GM23248 (cell line): ENCODE measurements at regions not wholly inside any gene's neighbourhood (a gene's known extent, or its start where the extent isn't known, plus 50 kb on each side); places are given as distances from the start of the nearest gene placed in this dataset.

Source experiments
- DNase-seq: peaks from one replicate; pipeline ENCODE4 v3.0.0-alpha.2; 2015
- H2AFZ ChIP-seq: fragments of 200-600 bp; sonication (generic); 2 replicates; pipeline ENCODE4 v1.6.1; 2016; ENCODE audit warnings: antibody characterized with exemption
- H3F3A ChIP-seq: fragments of 200-600 bp; sonication (generic); 2 replicates; pipeline ENCODE4 v1.6.1; 2016; ENCODE audit warnings: mild to moderate bottlenecking, antibody characterized with exemption, mixed run types; ENCODE audit not compliant: insufficient read depth
- H3K27ac ChIP-seq: fragments of 200-600 bp; sonication (generic); 2 replicates; pipeline ENCODE4 v1.5.1; 2016; ENCODE audit warnings: mild to moderate bottlenecking
- H3K27me3 ChIP-seq: fragments of 200-600 bp; sonication (generic); replicated peaks from 2 replicates; pipeline ENCODE4 v1.6.1; 2016; ENCODE audit warnings: mild to moderate bottlenecking; ENCODE audit not compliant: insufficient read depth
- H3K36me3 ChIP-seq: fragments of 200-600 bp; sonication (generic); 2 replicates; pipeline ENCODE4 v1.6.1; 2016; ENCODE audit warnings: low read depth, mild to moderate bottlenecking
- H3K4me1 ChIP-seq: fragments of 200-600 bp; sonication (generic); 2 replicates; pipeline ENCODE4 v1.6.1; 2016; ENCODE audit warnings: mild to moderate bottlenecking; ENCODE audit not compliant: insufficient read depth
- H3K4me2 ChIP-seq: fragments of 200-600 bp; sonication (generic); one replicate; pipeline ENCODE4 v1.6.1; 2016; ENCODE audit warnings: mild to moderate bottlenecking; ENCODE audit not compliant: unreplicated experiment
- H3K4me3 ChIP-seq: fragments of 200-600 bp; sonication (generic); 2 replicates; pipeline ENCODE4 v1.5.1; 2016; ENCODE audit warnings: mild to moderate bottlenecking
- H3K79me2 ChIP-seq: fragments of 200-600 bp; sonication (generic); 2 replicates; pipeline ENCODE4 v1.6.1; 2016; ENCODE audit warnings: mild to moderate bottlenecking; ENCODE audit not compliant: insufficient read depth
- H3K9ac ChIP-seq: fragments of 200-600 bp; sonication (generic); 2 replicates; pipeline ENCODE4 v1.6.1; 2016; ENCODE audit warnings: mild to moderate bottlenecking
- H3K9me2 ChIP-seq: fragments of 200-600 bp; sonication (generic); 2 replicates; pipeline ENCODE4 v1.6.1; 2016; ENCODE audit warnings: mixed run types, mild to moderate bottlenecking, moderate library complexity; ENCODE audit not compliant: insufficient read depth
- H3K9me3 ChIP-seq: fragments of 200-600 bp; sonication (generic); one replicate; pipeline ENCODE4 v1.6.1; 2017; ENCODE audit warnings: low read depth
- H4K20me1 ChIP-seq: fragments of 200-600 bp; sonication (generic); 2 replicates; pipeline ENCODE4 v1.6.0; 2016; ENCODE audit not compliant: insufficient read depth
- EZH2 ChIP-seq: fragments of 200-600 bp; sonication (generic); IDR thresholded peaks from 2 replicates; pipeline ENCODE4 v1.6.1; 2018; ENCODE audit warnings: antibody characterized with exemption, mild to moderate bottlenecking; ENCODE audit not compliant: insufficient read depth, poor library complexity, severe bottlenecking
- EZH2phosphoT487 ChIP-seq: fragments of 200-600 bp; sonication (generic); IDR thresholded peaks from 2 replicates; pipeline ENCODE4 v1.6.1; 2018; ENCODE audit warnings: antibody characterized with exemption, moderate library complexity, mild to moderate bottlenecking, low read depth; ENCODE audit not compliant: insufficient read depth
- WGBS, 2 experiments: methylation state at CpG; one replicate each; pipeline ENCODE4 v1.1.6; 2015 to 2017; ENCODE audit warnings: low lambda C conversion rate in 2 of 2, low coverage in 1 of 2; ENCODE audit errors: missing lambda C conversion rate in 2 of 2; 5-methylcytosine and 5-hydroxymethylcytosine counted together
- in situ Hi-C: fragments of 300-500 bp; cut with MboI; formaldehyde crosslinking; loops from 2 replicates; pipeline ENCODE4 v1.15.0; 2020

GRCh38 chr17:33944826-33945225 is 310.3 kb upstream of the CCL2 start:
- no peak for TF ChIP-seq EZH2
- no peak for TF ChIP-seq EZH2phosphoT487
- Histone ChIP-seq H3K4me1 (no peaks in the 10 kb centered on the region), H3K27ac (no peak overlapping the region), H3F3A (no peaks in the 10 kb centered on the region), H3K9me3 (no peaks in the 10 kb centered on the region), H3K9ac (no peak overlapping the region), H3K36me3 (no peaks in the 10 kb centered on the region), H3K79me2 (no peaks in the 10 kb centered on the region), H3K27me3 (no peaks in the 10 kb centered on the region; the same call in 1 of the 2 replicates), H3K9me2 (no peaks in the 10 kb centered on the region), H3K4me2 (no peak overlapping the region), H3K4me3 (no peak overlapping the region), H2AFZ (no peak overlapping the region), H4K20me1 (no peaks in the 10 kb centered on the region)
- 13 to 19% methylated on average over 2 of the region's 2 CpGs for WGBS, 2 experiments
- no peak for DNase-seq
- in situ Hi-C loops, result no loop called here

- Histone ChIP-seq H3K4me1 (no peaks in the 10 kb centered on the region), H3K79me2 (no peaks in the 10 kb centered on the region), H3K9ac (no peak overlapping the region), H4K20me1 (no peaks in the 10 kb centered on the region), H3K4me3 (no peak overlapping the region), H3F3A (no peaks in the 10 kb centered on the region), H3K36me3 (no peaks in the 10 kb centered on the region), H3K27ac (no peak overlapping the region), H3K9me2 (no peaks in the 10 kb centered on the region), H3K27me3 (no peaks in the 10 kb centered on the region; the same call in 1 of the 2 replicates), H3K4me2 (no peak overlapping the region), H3K9me3 (no peaks in the 10 kb centered on the region), H2AFZ (no peak overlapping the region)
- 8 to 11% methylated on average over 6 of the region's 6 CpGs for WGBS, 2 experiments
- no peak for DNase-seq
- no peak for TF ChIP-seq EZH2phosphoT487
- TF ChIP-seq EZH2, result no peak
- in situ Hi-C loops, result no loop called here
Measured at GRCh38 chr17:33945646-33946546, 309.2 kb upstream of the CCL2 start.

GRCh38 chr17:33947762-33948161 is 307.3 kb upstream of the CCL2 start:
- Histone ChIP-seq H3K9ac (no peak overlapping the region), H3K36me3 (no peaks in the 10 kb centered on the region), H3K27me3 (no peaks in the 10 kb centered on the region; the same call in 1 of the 2 replicates), H3K79me2 (no peaks in the 10 kb centered on the region), H3K4me1 (no peaks in the 10 kb centered on the region), H3K9me2 (no peaks in the 10 kb centered on the region), H3K4me2 (no peak overlapping the region), H4K20me1 (no peaks in the 10 kb centered on the region), H3F3A (no peaks in the 10 kb centered on the region), H3K27ac (no peak overlapping the region), H3K4me3 (no peak overlapping the region), H3K9me3 (no peaks in the 10 kb centered on the region), H2AFZ (no peak overlapping the region)
- TF ChIP-seq EZH2 (no peak), EZH2phosphoT487 (no peak)
- in situ Hi-C loops, result no loop called here
- DNase-seq, result no peak

- TF ChIP-seq EZH2 (no peak), EZH2phosphoT487 (no peak)
- 30 to 33% methylated on average over 7 of the region's 7 CpGs for WGBS, 2 experiments
- Histone ChIP-seq H3K79me2 (no peaks in the 10 kb centered on the region), H4K20me1 (no peaks in the 10 kb centered on the region), H3K9me3 (no peaks in the 10 kb centered on the region), H2AFZ (no peak overlapping the region), H3K9me2 (no peaks in the 10 kb centered on the region), H3K4me1 (no peaks in the 10 kb centered on the region), H3K4me3 (no peak overlapping the region), H3K27ac (no peak overlapping the region), H3K9ac (no peak overlapping the region), H3F3A (no peaks in the 10 kb centered on the region), H3K4me2 (no peak overlapping the region), H3K27me3 (no peaks in the 10 kb centered on the region), H3K36me3 (no peaks in the 10 kb centered on the region)
- in situ Hi-C loops, result no loop called here
- DNase-seq, result no peak
Measured at GRCh38 chr17:33948309-33948708, 306.8 kb upstream of the CCL2 start.
